GM12801 (cell line): ENCODE measurements at regions not wholly inside any gene's neighbourhood (a gene's known extent, or its start where the extent isn't known, plus 50 kb on each side); places are given as distances from the start of the nearest gene placed in this dataset.

Experiments used
- TF ChIP-seq, protein P1 (sequence below): IDR thresholded peaks from one replicate; pipeline ENCODE4 v1.5.1; 2011; ENCODE audit warnings: control low read depth; ENCODE audit not compliant: insufficient read length; ENCODE audit errors: extremely low read depth

DNA sequence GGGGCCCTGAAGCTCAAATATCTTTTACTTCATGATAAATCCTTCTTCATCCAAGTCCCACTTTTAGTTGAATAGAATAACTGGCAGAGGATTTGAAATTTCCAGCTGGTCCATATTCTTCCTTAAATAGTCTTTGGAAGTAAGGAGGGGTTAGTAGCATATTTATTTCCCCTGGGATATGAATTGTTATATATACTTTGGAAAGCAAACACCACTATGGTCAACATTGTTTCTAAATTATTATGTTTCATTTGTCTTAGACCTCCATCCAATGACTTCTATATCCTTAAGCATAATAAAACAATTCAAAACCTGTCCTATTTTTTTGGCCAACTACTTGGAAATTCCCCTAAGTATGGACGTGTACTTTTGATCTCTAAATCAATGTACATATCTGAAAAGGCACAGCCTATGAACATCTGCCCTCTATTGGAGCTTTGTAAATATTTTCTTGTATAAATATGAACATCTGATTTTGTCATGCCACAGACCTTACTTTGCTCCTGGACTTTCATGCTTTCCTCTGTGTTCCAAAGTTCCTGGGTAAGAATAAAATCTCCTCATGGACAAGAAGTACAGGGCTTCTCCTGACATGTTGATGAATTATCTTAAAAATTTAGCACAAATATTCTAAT lies 1212.0 kb downstream of the GALC start:
- TF ChIP-seq, protein P1, sequence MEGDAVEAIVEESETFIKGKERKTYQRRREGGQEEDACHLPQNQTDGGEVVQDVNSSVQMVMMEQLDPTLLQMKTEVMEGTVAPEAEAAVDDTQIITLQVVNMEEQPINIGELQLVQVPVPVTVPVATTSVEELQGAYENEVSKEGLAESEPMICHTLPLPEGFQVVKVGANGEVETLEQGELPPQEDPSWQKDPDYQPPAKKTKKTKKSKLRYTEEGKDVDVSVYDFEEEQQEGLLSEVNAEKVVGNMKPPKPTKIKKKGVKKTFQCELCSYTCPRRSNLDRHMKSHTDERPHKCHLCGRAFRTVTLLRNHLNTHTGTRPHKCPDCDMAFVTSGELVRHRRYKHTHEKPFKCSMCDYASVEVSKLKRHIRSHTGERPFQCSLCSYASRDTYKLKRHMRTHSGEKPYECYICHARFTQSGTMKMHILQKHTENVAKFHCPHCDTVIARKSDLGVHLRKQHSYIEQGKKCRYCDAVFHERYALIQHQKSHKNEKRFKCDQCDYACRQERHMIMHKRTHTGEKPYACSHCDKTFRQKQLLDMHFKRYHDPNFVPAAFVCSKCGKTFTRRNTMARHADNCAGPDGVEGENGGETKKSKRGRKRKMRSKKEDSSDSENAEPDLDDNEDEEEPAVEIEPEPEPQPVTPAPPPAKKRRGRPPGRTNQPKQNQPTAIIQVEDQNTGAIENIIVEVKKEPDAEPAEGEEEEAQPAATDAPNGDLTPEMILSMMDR, result no peak

DNA sequence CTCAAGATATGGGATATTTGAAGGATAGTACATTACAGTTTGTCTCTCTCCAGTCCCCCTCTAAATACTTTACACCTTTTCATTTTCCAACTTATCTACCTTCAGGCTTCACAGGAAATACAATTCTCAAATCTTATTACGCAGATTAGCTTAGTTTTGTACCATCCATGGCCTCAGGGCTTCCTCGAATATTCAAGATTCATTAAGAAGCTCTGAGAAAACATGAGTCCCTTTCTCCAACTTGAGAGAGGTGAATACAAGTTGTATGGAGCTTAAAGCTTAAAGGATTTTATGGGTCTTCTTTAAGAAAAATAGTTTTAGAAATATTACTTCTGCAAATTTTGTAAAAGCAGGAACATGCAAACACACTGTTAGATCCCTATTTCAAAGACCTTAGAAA lies 1212.5 kb downstream of the GALC start:
- TF ChIP-seq, protein P1, result no peak

DNA sequence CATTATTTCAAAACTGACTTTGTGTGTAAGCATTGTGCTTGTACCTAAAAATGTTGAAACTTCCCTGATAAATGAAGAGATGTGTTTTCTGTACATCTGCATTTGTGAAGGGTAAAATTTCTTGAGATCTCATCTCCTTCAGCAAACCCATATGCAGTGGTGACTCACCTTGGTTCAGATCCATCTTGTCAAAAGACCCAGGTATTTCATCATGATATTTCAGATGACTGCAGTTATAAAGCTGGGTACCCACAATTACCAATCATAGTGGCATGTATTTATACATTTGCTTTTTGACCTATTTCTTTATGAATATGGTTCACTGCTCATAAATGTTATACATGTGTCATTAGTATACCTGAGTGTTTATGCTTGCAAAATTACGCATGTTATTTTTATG lies 1213.6 kb downstream of the GALC start:
- TF ChIP-seq, protein P1, result no peak

DNA sequence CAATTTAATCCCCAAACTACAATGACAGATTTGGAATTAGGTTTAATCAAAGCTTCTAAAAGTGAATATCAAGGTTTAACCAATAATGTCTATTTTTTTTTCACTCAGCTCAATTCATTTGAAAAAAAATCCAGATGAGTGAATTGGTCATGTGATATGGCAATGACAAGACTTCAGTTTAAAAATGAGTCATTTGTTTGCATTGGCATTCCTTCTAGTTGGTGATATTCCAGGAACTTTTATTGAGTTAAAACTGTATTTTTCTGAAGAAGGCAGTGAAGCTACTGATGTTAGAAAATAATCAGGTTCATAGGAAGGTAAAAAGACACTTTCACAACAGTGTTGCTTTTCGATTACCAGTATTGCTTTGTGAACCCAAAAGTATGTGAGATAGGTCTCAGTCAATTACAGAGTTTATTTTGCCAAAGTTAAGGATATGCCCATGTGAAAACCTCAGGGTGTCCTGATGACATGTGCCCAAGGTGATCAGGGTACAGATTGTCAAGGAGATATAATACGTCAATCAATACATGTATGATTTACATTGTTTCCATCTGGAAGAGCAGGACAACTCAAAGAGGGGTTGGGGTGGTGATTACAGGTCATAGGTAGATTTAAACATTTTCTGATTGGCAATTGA lies 1214.9 kb downstream of the GALC start:
- TF ChIP-seq, protein P1, result no peak

DNA sequence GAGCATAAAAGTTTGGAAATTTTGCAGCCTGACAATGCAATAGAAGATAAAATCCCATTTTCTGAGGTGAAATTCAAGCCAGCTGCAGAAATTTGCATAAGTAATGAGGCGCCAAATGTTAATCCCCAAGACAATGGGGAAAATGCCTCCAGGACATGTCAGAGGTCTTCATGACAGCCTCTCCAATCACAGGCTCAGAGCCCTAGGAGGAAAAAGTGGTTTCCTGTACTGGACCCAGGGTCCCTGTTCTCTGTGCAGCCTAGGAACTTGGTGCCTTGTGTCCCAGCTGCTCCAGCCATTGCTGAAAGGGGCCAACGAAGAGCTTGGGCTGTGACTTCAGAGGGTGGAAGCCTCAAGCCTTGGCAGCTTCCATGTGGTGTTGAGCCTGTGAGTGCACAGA lies 1218.1 kb downstream of the GALC start:
- TF ChIP-seq, protein P1, result no peak

DNA sequence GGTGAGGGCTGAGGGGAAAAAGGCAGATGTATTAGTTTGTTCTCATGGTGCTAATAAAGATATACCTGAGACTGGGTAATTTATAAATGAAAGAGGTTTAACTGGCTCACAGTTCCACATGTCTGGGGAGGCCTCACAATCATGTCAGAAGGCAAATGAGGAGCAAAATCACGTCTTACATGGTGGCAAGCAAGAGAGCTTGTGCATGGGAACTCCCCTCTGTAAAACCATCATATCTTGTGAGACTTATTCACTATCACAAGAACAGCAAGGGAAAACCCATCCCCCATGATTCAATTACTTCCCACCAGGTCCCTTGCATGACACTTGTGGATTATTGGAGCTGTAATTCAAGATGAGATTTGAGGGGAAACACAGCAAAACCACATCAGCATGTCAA lies 1220.9 kb downstream of the GALC start:
- TF ChIP-seq, protein P1, result no peak

DNA sequence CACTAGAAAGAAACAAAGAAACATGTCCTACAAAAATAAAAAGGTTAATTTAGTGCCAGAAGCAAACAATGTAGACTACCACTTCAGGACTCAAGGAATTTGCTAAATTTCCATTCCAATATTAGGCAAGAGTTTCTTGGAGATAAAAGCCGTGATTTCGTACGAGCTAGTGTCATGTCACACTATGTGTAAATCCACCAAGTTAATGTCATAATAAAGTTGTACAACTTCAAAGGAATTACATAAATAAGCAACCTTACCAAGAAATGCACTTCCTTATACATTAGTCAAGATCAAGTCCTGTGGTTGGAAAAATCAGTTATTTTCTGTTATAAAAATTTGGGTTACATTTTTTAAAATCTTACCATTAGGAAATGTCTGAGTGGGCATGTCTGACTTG lies 1222.8 kb downstream of the GALC start:
- TF ChIP-seq, protein P1, result no peak
